Endometrium (tissue), 2 donors: ENCODE measurements at regions not wholly inside any gene's neighbourhood (a gene's known extent, or its start where the extent isn't known, plus 50 kb on each side); places are given as distances from the start of the nearest gene placed in this dataset.
"Not testable (repeated sequence)": the region's sequence is repeated elsewhere in the genome, so short reads cannot be mapped to it uniquely, and the experiment has no call there.

Experiments used
- FAIRE-seq: peaks from 2 replicates; lab custom pipeline; 2012; peaks lifted over from hg19 to GRCh38; lab: Jason Lieb, UNC
- donor health status: control.
- donor health status: control.

DNA sequence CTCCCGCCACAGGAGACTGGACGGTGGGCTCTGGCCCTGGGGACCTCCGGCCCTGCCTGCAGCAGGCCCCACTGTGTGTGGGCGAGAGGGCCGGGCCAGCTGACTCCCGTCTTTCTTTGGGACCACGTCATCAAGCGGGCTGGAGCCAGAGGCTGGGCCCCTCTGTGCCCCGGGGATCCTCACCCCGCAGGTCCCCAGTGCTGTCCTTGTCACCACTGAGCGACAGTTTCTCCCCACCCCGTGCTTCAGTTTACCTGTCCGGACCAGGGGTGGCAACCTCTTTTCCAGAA lies 181.9 kb upstream of the ZNF469 start:
- no peak for FAIRE-seq

DNA sequence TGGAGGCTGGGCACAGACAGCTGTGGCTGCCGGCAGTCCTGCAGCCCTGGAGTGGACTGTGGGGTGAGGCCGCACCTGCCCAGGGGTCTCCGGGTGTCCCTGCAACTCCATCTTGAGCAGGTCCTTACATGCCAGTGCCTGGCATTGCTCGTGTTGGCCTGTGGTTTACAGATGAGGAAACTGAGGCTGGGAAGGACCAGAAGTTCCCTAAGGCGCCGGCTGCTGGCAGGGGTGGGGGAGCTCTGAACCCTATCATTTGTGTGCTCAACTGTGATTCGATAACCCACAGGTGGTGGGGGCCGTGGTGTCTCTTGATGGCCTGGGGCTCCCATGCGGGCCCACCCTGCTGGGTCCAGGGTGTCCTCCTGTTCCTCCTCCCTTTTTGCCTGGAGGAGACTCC lies 181.1 kb upstream of the ZNF469 start:
- not testable (repeated sequence) for FAIRE-seq

DNA sequence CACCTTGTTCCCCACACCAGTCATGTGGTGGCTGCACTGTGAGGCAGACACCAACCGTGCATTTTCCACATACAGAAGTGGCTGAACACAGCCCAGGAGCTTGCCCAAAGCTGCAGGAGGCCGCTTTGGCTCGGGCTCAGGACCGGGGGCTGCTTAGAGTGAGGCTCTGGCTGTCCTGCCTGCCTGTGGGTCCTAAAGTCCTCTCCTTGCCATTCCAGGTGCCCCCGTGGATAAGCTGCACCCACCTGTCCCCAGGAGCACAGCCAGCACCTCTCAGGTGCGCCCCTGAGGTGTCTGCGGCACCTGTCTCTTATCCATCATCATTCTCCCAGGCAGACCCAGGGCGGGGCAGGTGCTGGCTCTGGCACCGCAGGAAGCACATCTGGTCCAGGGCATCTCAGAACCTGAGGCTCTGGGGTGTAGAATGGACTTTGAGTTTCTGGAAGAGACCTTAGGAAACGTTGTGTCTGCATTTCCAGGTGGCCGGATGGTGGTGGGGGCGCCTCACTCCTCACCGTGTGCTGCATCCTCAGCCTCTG lies 180.5 kb upstream of the ZNF469 start:
- no peak for FAIRE-seq

DNA sequence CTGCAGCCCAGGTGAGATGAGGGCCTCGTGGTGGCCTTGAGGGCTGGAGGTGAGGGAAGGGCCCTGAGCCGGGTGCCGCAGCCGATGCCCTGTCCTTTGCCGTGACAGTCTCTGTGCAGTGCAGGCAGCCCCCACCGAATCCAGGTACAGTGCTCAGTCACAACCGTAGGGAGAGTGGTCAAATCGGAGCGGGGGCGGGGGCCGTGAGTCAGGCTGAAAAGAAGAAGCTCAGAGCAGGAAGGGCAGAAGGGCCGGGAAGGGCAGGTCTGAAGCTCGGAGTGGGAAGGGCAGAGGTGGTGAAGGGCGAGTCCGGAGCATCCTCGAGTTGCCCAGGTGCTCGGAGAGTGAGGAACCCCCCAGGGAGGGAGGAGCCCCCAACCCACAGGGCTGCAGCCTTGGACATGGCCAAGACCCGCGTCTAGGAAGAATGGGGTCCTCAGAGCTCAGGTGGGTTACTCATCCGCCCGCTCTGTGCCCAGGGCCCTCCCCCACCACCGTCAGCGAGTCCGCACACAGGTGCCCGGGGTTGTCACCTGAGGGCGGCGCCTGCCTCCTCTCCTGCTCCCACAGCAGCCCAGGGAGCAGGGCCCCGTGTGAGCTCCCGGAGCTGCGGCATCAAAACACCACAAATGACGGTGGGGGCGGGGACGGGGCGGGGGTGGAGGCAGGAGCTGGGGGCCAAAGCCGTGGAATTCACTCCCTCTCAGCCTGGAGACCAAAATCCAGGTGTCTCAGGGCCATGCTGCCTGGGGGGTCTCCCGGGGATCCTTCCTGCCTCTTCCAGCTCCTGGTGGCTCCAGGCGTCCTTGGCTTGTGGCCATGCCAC lies 179.7 kb upstream of the ZNF469 start:
- not testable (repeated sequence) for FAIRE-seq

DNA sequence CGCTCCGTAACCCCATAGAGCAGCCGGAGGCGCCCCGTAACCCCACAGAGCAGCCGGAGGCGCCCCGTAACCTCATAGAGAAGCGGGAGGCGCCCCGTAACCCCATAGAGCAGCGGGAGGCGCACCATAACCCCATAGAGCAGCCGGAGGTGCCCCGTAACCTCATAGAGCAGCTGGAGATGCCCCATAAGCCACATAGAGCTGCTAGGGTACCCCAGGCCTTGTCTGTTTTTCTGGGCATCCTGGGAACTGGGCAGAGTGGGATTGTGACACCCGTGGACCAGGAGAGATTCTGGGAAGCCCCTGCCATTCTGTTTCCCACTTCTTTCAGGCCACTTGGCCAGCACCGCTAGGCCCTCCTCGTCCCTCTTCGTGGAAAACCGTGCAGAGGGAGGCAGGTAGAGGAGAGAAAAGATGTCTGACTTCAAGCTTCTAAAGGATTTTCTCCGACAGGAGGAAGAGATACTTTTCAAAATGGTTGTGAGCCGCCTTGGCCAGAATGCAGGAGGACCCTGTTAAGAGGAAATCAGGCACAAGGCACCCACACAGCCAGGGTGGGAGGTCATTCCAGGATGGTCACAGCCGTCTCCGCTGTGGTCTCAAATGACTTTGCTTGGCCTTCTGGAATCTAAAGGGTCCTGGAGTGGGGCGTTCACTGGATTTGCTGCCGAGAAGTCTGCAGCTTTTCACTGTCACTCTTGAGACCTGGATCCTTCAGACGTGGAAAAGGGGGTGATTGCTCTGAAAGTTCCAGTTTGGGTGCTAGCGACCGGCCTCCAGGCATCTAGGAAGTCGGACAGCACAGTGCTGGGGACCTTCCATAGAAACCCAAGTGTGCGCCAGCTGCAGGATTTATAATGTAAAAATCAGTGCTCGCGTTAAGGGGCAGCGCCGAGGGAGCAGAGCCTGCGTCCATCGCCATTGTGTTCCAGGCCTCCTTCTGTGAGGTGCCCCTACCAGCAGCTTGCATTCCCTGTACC lies 178.3 kb upstream of the ZNF469 start:
- FAIRE-seq = not testable (repeated sequence)

DNA sequence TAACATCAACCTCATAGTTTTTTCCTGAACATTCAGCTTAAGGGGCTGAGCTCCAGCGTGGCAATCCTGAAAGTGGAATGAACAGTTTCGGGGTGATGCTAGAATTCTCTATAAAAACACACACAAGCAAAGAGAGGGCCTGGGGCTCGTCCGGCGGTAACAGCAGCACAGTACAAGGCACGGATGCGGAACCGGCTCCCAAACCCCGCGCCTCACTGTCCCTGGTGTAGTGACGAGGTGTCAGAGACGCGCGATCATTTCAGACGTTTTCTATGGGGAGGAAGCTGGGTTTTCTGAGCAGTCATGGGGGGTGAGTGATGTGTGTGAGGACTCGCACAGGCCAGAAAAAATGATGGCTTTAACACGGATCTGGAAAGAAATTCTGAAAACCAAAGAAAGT lies 177.3 kb upstream of the ZNF469 start:
- FAIRE-seq = not testable (repeated sequence)

DNA sequence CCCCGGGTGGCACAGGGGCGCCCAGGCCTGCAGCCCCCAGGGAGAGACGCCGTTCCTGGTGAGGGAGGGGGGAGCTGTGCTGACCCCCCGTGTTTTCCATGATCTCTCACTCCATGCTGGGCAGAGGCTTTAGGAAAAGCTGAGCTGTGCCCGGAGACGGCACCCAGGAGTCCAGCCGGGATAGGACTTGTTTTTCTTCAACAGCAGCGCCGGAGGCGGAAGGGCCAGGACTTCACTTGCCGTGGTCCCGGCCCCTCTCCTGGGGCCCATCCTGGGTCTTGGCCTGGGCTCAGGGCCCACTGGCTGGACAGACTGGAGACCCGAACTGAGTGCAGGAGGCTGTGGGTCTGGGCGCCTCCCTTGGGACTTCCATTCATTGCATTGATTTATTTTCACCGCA lies 176.8 kb upstream of the ZNF469 start:
- FAIRE-seq = not testable (repeated sequence)

DNA sequence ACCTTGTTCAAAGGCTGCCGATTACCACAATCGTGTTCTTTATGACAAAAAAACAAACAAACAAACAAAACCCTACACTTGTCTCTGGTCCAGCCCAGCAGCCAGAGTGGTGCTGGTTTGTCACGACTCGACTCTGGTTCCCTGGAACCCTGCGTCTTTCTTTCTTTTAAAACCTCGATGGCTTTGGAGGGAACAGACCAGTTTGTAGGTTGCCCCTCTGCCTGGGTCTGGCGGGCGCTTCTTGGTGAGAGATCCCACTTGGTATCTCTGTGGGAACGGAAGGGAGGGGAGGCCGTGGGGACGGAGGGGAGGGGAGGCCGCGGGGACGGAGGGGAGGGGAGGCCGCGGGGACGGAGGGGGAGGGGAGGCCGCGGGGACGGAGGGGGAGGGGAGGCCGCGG lies 176.2 kb upstream of the ZNF469 start:
- FAIRE-seq = not testable (repeated sequence)

DNA sequence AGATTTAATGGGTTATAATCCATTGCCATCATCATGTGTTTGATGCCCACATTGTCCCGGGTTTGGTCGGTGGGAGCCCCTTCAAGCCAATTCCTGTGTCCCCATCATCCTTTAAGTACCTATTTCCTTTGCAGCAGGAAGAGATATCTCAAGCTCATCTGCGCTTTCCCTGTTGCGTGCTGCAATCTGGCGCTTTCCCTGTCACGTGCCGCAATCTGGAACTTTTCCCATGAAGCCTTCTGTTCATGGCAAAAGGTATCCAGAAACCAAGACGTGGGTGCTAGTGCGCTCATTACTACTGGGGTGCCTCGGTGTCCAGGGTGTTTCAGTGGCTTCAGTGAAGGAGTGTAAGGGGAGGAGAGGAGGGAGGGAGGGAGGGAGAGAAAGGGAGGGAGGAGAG lies 174.6 kb upstream of the ZNF469 start:
- FAIRE-seq = no peak

DNA sequence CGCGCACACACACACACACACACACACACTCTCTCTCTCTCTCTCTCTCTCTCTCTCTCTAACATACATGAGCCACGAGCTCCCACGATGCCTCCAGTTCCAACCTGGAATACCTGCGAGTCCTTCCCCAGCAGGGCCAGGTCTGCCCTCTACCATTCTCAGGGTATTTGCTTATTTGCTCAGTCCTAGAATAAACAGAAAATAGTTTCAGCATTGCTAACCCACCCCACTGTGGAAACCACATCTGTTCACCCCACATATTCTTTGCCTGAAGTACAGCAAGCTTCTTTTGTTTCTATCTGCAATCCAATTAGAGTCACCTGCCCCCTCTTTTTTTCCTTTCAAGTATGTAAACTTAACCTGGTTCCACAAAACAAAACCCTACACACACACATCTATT lies 174.0 kb upstream of the ZNF469 start:
- FAIRE-seq = not testable (repeated sequence)

DNA sequence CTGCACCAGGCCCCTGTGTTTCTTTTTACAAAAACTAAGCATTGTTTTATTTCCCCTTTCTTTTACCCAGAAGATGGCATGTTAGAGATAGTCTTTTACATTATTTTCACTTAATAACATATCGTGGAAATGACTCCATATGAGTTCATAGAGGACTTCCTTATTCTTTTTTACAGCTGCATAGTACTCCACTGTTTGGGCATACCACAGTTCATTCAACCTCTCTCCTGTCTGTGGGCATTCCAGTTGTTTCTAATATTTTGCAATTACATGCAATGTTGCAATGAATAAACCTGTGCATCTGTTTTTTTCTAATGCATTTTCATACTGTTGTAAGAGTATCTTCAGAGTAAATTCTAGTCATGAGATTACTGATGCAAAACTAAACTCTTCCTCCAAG lies 173.2 kb upstream of the ZNF469 start:
- FAIRE-seq = not testable (repeated sequence)

DNA sequence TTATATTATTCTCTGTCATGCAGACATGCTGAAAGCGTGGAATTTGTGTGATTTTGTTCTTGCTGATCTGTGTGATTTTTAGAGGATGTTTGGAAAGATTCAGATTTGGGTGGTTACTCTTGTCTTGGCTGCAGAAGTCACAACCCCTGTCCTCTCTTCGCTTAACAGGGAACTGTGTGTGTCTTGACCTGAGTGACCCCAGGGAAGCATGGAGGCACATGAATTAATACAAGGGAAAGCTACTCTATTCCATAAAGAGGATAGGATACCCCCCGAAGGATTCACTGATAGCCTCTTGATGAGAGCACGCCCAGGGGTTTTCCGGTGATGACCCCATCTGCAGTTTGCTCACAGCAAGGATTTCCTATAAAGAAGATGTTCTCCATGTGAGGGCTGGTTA lies 168.8 kb upstream of the ZNF469 start:
- not testable (repeated sequence) for FAIRE-seq

DNA sequence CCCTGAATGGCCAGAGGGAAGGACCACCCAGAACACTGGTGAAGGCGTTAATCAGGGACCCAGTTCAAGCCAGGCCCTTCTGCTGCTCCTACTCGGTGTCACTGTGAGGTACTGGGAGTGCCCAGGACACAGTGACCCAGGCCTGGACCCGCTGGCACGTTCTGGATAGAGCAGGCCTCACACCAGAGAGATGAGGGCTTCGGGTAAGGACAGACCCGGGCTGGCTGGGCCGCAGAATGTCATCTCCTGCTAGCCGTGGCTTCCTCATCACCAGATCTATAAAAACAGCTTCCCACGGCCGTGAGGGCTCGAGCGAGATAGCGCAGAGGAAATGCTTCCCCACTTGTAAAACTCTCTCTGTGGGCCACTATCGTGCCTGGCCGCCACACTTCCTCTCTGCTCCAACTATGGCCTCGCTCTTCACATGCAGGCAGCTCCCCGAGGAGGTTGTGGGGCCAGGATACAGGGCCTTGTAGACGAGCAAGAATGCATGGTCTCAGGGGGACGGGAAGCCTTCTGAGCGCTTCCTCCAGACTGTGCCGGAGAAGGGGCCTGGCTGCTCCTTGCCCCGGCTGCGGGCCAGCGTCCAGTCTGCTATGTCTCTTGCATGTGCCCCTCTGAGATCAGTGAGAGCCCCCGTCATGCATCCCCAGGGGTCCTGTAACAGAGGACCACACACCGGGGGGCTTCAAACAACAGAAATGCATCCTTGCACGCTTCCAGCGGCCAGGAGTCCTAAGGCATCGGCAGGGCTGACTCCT lies 161.6 kb upstream of the ZNF469 start:
- not testable (repeated sequence) for FAIRE-seq

DNA sequence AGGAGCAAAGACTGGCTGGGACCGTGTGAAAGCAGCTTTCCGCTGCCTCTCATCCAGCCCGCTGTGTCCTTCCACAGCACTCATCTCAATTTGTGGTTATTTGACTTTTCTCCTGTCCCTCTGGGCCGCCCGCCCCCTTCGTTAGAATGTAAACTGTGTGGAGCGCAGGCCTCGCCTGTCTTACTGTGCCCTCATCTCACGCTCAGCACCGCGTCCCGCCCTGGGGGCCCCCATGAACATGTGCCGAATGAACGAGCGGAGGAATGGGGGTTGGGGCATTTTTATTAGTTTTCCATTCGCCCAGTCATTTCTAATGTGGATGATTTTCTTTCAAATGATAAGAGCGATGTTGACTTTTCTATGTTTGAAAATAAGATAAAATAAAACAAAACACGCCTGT lies 159.1 kb upstream of the ZNF469 start:
- FAIRE-seq = peak; percentile 45

DNA sequence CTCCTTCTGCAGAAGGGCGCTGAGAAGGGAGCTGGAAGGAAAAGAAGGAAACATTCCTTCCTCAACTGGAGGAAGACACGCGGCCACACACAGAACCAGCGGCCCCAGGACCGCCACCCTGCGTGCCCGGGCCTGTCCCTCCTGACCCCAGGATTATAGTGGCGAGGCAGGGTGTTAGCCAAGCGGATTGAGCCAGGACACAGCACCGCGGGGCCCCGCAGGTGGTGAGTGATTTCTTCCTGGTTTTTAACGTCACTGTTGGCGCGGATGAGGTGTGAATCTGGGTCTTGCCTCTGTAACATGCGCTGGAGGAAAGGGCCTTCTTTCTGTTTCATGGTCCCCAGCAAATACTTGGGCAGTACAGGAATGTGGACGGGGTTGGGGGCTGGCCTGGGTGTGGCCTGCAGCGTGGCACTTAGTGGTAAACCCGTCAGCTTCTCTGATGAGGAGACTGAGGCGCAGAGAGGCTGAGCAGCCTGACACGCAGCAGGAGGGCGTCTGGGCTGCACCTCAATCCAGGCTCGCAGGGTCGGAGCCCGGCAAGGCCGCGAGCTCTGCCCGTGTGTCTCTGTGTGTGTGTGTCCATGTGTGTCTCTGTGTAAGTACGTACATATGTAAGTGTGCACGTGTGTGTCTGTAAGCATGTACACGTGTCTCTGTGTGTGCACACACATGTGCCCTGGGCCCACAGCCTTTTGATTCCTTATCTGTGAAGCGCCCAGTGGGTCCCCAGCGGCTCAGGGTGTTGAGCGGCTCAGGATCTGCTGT lies 158.4 kb upstream of the ZNF469 start:
- not testable (repeated sequence) for FAIRE-seq

DNA sequence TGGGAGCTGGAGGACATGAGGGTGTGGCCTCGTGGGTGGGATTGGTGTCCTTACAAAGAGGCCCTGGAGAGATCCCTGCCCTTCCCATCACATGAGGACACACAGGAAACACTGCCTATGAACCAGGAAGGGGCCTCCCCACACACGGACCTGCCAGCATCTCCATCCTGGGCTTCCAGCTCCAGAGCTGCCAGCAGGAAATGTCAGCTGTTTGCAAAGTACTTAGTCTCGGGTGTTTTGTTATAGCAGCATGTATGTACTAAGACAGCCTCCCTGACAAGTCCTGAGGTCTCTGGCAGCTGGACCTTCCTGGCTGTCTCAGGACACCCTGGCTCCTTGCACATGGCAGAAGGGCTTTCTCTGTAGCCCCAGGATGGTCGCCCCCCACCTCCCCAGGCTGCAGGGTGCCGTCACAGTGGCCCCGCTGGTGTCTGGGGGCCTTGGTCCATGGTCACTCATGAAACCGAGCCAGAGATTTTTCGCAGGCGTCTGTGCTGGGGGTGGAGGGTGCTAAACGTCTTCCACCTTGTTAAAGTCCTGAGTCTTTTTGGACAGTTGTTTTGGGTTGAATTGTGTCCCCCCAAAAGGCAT lies 157.0 kb upstream of the ZNF469 start:
- not testable (repeated sequence) for FAIRE-seq

DNA sequence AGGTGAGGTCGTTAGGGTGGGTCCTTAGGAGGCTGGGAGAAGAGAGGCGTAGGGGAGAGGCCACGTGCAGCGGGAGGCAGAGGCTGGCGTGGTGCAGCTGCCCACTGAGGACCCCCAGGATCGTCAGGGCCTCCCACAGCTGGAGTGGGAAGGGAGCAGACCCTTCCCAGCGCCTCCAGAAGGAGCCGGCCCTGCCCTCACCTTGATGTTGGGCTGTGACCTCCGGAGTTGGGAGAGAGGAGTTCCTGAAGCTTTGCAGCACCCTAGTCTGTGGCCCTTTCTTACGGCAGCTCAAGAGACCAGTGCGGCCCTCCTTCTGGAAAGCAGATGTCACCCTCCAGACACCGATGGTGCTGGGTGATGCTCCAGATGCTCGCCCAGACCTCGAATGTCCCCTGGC lies 156.5 kb upstream of the ZNF469 start:
- not testable (repeated sequence) for FAIRE-seq

DNA sequence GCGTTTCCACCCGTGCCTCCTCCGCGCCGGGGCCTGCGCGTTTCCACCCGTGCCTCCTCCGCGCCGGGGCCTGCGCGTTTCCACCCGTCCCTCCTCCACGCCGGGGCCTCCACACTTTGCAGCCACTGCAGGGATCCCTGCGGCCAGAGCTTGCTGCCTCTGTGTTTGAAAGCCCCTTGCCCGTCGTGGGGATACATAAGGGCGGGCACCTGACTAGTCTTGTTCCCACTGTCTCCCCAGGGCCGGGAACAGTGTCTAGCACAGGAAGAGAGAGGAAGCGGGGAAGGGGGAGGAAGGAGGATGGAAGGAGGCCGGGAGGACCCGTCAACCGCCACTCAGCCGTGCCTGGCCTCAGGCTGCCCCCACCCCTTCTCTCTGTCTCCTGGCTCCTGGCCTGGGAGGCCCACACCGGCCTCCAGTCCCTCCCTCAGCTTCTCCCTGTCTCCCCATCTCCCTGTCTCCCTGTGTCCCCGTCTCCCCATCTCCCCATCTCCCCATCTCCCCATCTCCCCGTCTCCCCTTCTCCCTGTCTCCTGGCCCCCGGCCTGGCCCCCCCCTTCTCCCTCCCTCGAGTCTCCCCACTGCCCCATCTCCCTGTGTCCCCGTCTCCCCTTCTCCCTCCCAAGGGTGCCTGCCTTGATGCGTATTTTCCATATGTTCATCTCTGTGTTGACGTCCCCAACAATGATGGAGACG lies 155.6 kb upstream of the ZNF469 start:
- not testable (repeated sequence) for FAIRE-seq

DNA sequence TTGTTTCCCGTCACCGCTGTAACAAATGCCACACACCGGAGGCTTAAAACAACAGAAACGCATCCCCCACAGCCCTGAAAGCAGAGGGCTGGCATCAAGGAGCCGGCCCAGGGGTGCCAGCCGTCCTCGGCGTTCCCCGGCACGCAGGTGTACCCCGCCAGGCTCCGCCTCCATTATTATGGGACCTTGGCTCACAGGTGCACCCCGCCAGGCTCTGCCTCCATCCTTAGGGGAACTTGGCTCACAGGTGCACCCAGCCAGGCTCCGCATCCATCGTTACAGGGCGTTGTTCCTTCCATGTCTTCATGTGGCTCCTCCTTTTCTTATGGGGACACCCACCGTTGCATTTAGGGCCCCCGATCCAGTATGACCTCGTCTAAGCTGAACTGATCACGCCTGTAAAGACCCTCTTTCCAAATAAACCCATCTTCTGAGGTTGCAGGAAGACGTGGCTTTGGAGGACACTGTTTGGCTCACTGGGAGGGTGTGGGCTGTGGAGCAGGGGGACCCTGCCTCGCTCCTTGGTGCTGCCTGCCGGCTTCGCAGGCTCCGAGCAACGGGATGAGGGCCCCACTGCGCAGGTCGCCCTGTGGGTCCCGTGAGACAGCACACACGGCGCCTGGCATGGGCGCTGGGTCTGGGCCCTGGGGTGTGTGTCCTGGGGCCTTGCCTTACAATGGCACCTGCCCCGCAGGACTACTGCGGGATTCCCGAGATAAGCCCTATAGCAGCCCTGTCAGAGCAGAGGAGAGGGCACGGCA lies 154.9 kb upstream of the ZNF469 start:
- FAIRE-seq = not testable (repeated sequence)

DNA sequence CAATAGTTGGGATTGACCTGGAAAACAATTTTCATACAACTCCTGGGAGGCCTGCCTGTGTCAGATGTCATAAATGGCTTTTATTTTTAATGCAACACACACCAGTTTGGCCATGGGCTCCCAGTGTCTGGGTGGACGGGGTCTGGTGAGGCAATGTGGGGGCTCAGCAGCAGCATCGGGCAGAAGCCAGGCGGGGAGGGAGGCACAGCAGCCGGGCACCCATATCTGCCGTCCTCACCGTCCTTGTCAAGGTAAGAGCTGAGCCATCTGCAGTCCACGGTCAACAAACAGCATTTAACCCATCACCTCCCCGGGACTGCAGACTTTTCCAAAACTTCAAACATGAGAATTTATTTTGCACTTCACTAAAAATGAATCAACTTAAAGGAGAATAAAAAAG lies 154.0 kb upstream of the ZNF469 start:
- FAIRE-seq = peak; percentile 15
